ENCODE measurements at regions not wholly inside any gene's neighbourhood (a gene's known extent, or its start where the extent isn't known, plus 50 kb on each side); places are given as distances from the start of the nearest gene placed in this dataset.

DNA sequence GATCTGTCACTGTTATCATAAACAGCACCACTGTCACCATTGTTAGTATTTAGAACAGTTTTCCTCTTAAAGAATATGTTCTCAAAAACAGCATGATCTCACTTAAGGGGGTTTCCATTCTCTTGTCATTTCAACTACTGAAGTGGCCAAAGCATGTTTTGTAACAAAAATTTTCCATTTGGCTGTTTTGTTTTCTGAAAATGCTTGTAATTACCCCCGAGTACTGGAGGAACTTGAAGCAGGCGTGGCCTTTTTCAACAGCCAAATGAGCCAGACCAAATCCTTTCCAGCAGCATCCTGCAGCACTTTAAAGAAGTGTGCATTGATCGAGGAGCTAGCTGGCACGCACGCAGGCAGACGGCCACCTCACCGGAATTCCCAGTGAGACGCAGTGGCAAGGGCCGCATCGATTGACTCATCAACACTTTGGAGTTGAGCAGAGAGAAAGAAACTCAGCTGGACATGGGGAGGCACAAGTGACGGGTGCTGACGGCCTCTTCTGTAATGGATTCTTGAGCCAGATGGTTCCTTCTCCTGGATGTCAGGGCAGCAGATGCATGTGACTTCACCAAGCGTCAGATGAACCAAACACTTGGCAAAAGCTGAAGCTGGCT is 234.3 kb upstream of the IGF1R start:
- Histone ChIP-seq H3K79me2 (no peaks in the 10 kb centered on the region), H3K4me3 (ENCODE audit: low read depth, low read length) (no peak overlapping the region), H3K27ac (no peak overlapping the region), H3K9ac (no peak overlapping the region), H3K27me3 (ENCODE audit: control insufficient read depth, insufficient read depth, low read length) (no peaks in the 10 kb centered on the region), H3K4me2 (ENCODE audit: low read length) (no peak overlapping the region), H3K36me3 (ENCODE audit: control insufficient read depth, insufficient read depth, low read length) (no peaks in the 10 kb centered on the region), H3K9me3 (ENCODE audit: control insufficient read depth, low read length) (no peaks in the 10 kb centered on the region), H2AFZ (no peak overlapping the region), H3K4me1 (no peaks in the 10 kb centered on the region)
- TF ChIP-seq, protein P1, sequence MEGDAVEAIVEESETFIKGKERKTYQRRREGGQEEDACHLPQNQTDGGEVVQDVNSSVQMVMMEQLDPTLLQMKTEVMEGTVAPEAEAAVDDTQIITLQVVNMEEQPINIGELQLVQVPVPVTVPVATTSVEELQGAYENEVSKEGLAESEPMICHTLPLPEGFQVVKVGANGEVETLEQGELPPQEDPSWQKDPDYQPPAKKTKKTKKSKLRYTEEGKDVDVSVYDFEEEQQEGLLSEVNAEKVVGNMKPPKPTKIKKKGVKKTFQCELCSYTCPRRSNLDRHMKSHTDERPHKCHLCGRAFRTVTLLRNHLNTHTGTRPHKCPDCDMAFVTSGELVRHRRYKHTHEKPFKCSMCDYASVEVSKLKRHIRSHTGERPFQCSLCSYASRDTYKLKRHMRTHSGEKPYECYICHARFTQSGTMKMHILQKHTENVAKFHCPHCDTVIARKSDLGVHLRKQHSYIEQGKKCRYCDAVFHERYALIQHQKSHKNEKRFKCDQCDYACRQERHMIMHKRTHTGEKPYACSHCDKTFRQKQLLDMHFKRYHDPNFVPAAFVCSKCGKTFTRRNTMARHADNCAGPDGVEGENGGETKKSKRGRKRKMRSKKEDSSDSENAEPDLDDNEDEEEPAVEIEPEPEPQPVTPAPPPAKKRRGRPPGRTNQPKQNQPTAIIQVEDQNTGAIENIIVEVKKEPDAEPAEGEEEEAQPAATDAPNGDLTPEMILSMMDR (IDR thresholded peaks at IDR 0.05): no peak

GRCh38 chr15:98416222-98416855 is 232.0 kb upstream of the IGF1R start:
- Histone ChIP-seq H3K36me3 (ENCODE audit: control insufficient read depth, insufficient read depth, low read length) (no peaks in the 10 kb centered on the region), H2AFZ (no peak overlapping the region), H3K4me2 (ENCODE audit: low read length) (no peak overlapping the region), H3K27me3 (ENCODE audit: control insufficient read depth, insufficient read depth, low read length) (no peaks in the 10 kb centered on the region), H3K4me3 (ENCODE audit: low read depth, low read length) (no peak overlapping the region), H3K4me1 (no peaks in the 10 kb centered on the region), H3K9ac (no peak overlapping the region), H3K9me3 (ENCODE audit: control insufficient read depth, low read length) (no peaks in the 10 kb centered on the region), H3K27ac (no peak overlapping the region), H3K79me2 (no peaks in the 10 kb centered on the region)
- TF ChIP-seq, protein P1 (IDR thresholded peaks at IDR 0.05): no peak

- TF ChIP-seq, protein P1 (IDR thresholded peaks at IDR 0.05): no peak
- Histone ChIP-seq H3K9me3 (ENCODE audit: control insufficient read depth, low read length) (no peaks in the 10 kb centered on the region), H3K27ac (no peak overlapping the region)
Observed at GRCh38 chr15:98417346-98417745, 231.0 kb upstream of the IGF1R start.

DNA sequence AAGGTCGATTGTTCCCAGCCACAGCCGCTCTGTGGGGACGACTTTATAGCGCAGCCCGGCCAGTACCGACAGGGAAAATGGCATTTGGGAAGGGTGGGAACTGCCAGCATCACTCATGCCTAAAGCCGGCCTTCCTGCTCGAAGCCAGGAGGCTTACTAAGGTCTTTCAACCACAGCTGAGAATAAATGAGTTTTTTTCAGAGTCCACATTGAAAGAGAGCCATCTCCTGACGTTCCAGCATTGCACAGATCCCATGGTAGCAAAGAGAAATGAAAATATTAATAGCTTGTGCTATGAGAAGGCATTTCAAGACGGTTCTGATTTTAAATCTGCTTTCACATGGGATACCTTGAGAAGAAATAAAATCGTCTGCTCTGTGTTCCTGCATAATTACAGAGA is 230.2 kb upstream of the IGF1R start:
- Histone ChIP-seq H3K79me2 (no peaks in the 10 kb centered on the region), H3K27me3 (ENCODE audit: control insufficient read depth, insufficient read depth, low read length) (peaks cover 6% of the 10 kb centered on the region), H3K9ac (no peak overlapping the region), H3K4me1 (no peaks in the 10 kb centered on the region), H3K36me3 (ENCODE audit: control insufficient read depth, insufficient read depth, low read length) (no peaks in the 10 kb centered on the region), H3K27ac (no peak overlapping the region), H3K4me3 (ENCODE audit: low read depth, low read length) (no peak overlapping the region), H2AFZ (no peak overlapping the region), H3K4me2 (ENCODE audit: low read length) (no peak overlapping the region), H3K9me3 (ENCODE audit: control insufficient read depth, low read length) (no peaks in the 10 kb centered on the region)
- TF ChIP-seq, protein P1 (IDR thresholded peaks at IDR 0.05): no peak

More at GRCh38 chr15:98417346-98417745, 231.0 kb upstream of the IGF1R start:
- no peak overlapping the region for H3K4me2 ChIP-seq (ENCODE audit: low read length)
- no peak overlapping the region for H2AFZ ChIP-seq
- no peaks in the 10 kb centered on the region for H3K79me2 ChIP-seq
- peaks cover 2% of the 10 kb centered on the region for H3K27me3 ChIP-seq (ENCODE audit: control insufficient read depth, insufficient read depth, low read length)
- no peak overlapping the region for H3K9ac ChIP-seq
- no peaks in the 10 kb centered on the region for H3K36me3 ChIP-seq (ENCODE audit: control insufficient read depth, insufficient read depth, low read length)
- H3K4me1 ChIP-seq: no peaks in the 10 kb centered on the region
- no peak overlapping the region for H3K4me3 ChIP-seq (ENCODE audit: low read depth, low read length)

All from parathyroid adenoma (tissue), 2 donors.